HepG2 (cell line): ENCODE measurements at regions not wholly inside any gene's neighbourhood (a gene's known extent, or its start where the extent isn't known, plus 50 kb on each side); places are given as distances from the start of the nearest gene placed in this dataset.

Experiments
- ATAC-seq: fragments of 200-7000 bp; cut with Tn5 transposase; 3 replicates; pipeline ENCODE4 v1.9.1; 2020; ENCODE audit warnings: mild to moderate bottlenecking, moderate library complexity
- BruUV-seq: library from RNA; stranded (reverse); fragments of 400-500 nt; replicated peaks from 2 replicates; lab custom pipeline; 2021; lab: Mats Ljungman, UMichigan
- CTCF ChIA-PET: fragments of 300-600 bp; formaldehyde crosslinking; extraction: SDS; loops from one replicate; lab custom pipeline; 2021; ENCODE audit warnings: low total read pairs, inconsistent platforms, low intra/inter-chr PET ratio; lab: Yijun Ruan, JAX
- POLR2A ChIA-PET: fragments of 350-600 bp; sonication (Branson Sonifier 250); formaldehyde crosslinking; loops from one replicate; lab custom pipeline; 2020; ENCODE audit warnings: antibody characterized with exemption, inconsistent platforms; lab: Yijun Ruan, JAX
- DNase-seq: peaks from one replicate; pipeline ENCODE4 v3.0.0-alpha.2; 2015; ENCODE audit warnings: low spot score
- FAIRE-seq: peaks from 3 replicates; lab custom pipeline; 2011; peaks lifted over from hg19 to GRCh38; lab: Jason Lieb, UNC
- H2AFZ ChIP-seq: one replicate; pipeline ENCODE4 v1.6.1; 2011; ENCODE audit warnings: low read length, inconsistent platforms
- H3K27ac ChIP-seq: fragments of 300-600 bp; 3 replicates; pipeline ENCODE4 v1.8.0; 2011; ENCODE audit warnings: mixed run types, mild to moderate bottlenecking, mixed read lengths, low read length, inconsistent platforms; ENCODE audit not compliant: insufficient read depth; ENCODE audit errors: extremely low read length
- H3K27me3 ChIP-seq, 2 experiments: fragments of 200-600 bp in 1 of 2; 2 replicates in 1 of 2; 3 replicates in 1 of 2; pipeline versions ENCODE4 v1.6.0 to v1.8.0; 2011; ENCODE audit warnings: low read length in 2 of 2, mild to moderate bottlenecking in 2 of 2, moderate library complexity in 2 of 2, inconsistent platforms in 1 of 2; ENCODE audit not compliant: insufficient read depth in 2 of 2, control insufficient read depth in 1 of 2
- H3K36me3 ChIP-seq, 2 experiments: fragments of 200-600 bp in 1 of 2; replicated peaks in 1 of 2; 2 replicates in 1 of 2; 3 replicates in 1 of 2; pipeline versions ENCODE4 v1.5.1 to v1.8.0; 2011; ENCODE audit warnings: low read length in 2 of 2, inconsistent platforms in 1 of 2; ENCODE audit not compliant: insufficient read depth in 2 of 2, control insufficient read depth in 1 of 2
- H3K4me1 ChIP-seq: 2 replicates; pipeline ENCODE4 v1.5.1; 2012; ENCODE audit warnings: low read length, inconsistent platforms; ENCODE audit not compliant: insufficient read depth
- H3K4me2 ChIP-seq: 2 replicates; pipeline ENCODE4 v1.6.0; 2011; ENCODE audit warnings: low read depth, low read length, inconsistent platforms
- H3K4me3 ChIP-seq, 3 experiments: fragments of 200-600 bp in 1 of 3; sonication (generic), shearing (Covaris generic) in 1 of 3; replicated peaks in 1 of 3; 2 replicates each; pipeline ENCODE4 v1.5.1; 2011 to 2016; ENCODE audit warnings: low read length in 3 of 3, inconsistent platforms in 2 of 3, low read depth in 2 of 3, mild to moderate bottlenecking in 2 of 3, control low read depth in 1 of 3, mixed read lengths in 1 of 3; ENCODE audit not compliant: insufficient read depth in 1 of 3
- H3K79me2 ChIP-seq: one replicate; pipeline ENCODE4 v1.6.1; 2011; ENCODE audit warnings: low read length, inconsistent platforms; ENCODE audit not compliant: insufficient read depth
- H3K9ac ChIP-seq: 2 replicates; pipeline ENCODE4 v1.6.0; 2011; ENCODE audit warnings: mild to moderate bottlenecking, low read depth, low read length, inconsistent platforms; ENCODE audit not compliant: insufficient read depth
- H3K9me3 ChIP-seq: 2 replicates; pipeline ENCODE4 v1.5.1; 2012; ENCODE audit warnings: mild to moderate bottlenecking, low read length
- H4K20me1 ChIP-seq: 2 replicates; pipeline ENCODE4 v1.6.0; 2011; ENCODE audit warnings: inconsistent platforms, mild to moderate bottlenecking, low read length, moderate library complexity; ENCODE audit not compliant: insufficient read depth
- CCAR2 ChIP-seq: fragments of 200-400 bp; formaldehyde crosslinking; optimal IDR thresholded peaks from 2 replicates; pipeline ENCODE3; 2018; ENCODE audit warnings: low read depth, mild to moderate bottlenecking, low read length, moderate library complexity
- CHD2 ChIP-seq: IDR thresholded peaks from 2 replicates; pipeline ENCODE4 v1.6.1; 2011; ENCODE audit warnings: low read depth, low read length, improper control_type of control experiment
- ELK4 ChIP-seq: sonication (generic); formaldehyde crosslinking; IDR thresholded peaks from 2 replicates; pipeline ENCODE4 v1.9.0; 2021; ENCODE audit warnings: missing genetic modification reagents, borderline replicate concordance
- HIVEP1 ChIP-seq: sonication (generic); formaldehyde crosslinking; IDR thresholded peaks from 2 replicates; pipeline ENCODE4 v1.4.0; 2020; ENCODE audit warnings: mild to moderate bottlenecking, missing genetic modification reagents
- ISX ChIP-seq: sonication (generic); formaldehyde crosslinking; conservative IDR thresholded peaks from 2 replicates; pipeline ENCODE4 v1.5.0; 2020; ENCODE audit warnings: missing genetic modification reagents
- MTA1 ChIP-seq: sonication (generic); formaldehyde crosslinking; IDR thresholded peaks from 2 replicates; pipeline ENCODE4 v1.4.0; 2020; ENCODE audit warnings: missing genetic modification reagents, mild to moderate bottlenecking, borderline replicate concordance
- NFKB2 ChIP-seq: sonication (generic); formaldehyde crosslinking; IDR thresholded peaks from 2 replicates; pipeline ENCODE4 v1.4.0; 2020; ENCODE audit warnings: missing genetic modification reagents, borderline replicate concordance
- NR0B2 ChIP-seq: sonication (generic); formaldehyde crosslinking; IDR thresholded peaks from 2 replicates; pipeline ENCODE4 v1.4.0; 2020; ENCODE audit warnings: mild to moderate bottlenecking, missing genetic modification reagents
- SIX4 ChIP-seq: sonication (generic); formaldehyde crosslinking; IDR thresholded peaks from 2 replicates; pipeline ENCODE4 v1.4.0; 2020; ENCODE audit warnings: missing genetic modification reagents
- U2AF2 ChIP-seq: fragments of 200-400 bp; formaldehyde crosslinking; IDR thresholded peaks from 2 replicates; pipeline ENCODE4 v1.6.1; 2017; ENCODE audit warnings: low read depth, mild to moderate bottlenecking, low read length
- ZBTB39 ChIP-seq: sonication (generic); formaldehyde crosslinking; IDR thresholded peaks from 2 replicates; pipeline ENCODE4 v1.5.0; 2020; ENCODE audit warnings: missing genetic modification reagents
- ZFP36 ChIP-seq: fragments of 150-350 bp; IDR thresholded peaks from 2 replicates; pipeline ENCODE4 v1.6.1; 2018; ENCODE audit warnings: borderline replicate concordance, low read length, low read depth; ENCODE audit not compliant: partially characterized antibody
- ZNF354B ChIP-seq: sonication (generic); formaldehyde crosslinking; IDR thresholded peaks from 2 replicates; pipeline ENCODE4 v1.8.0; 2022; ENCODE audit warnings: mild to moderate bottlenecking, missing genetic modification reagents
- ZSCAN22 ChIP-seq: sonication (generic); formaldehyde crosslinking; IDR thresholded peaks from 2 replicates; pipeline ENCODE4 v1.4.0; 2020; ENCODE audit warnings: mild to moderate bottlenecking, missing genetic modification reagents
- WGBS: methylation state at CpG from one replicate; pipeline ENCODE4 v1.1.6; 2017; ENCODE audit warnings: low lambda C conversion rate; 5-methylcytosine and 5-hydroxymethylcytosine counted together
- in situ Hi-C: cut with HindIII; loops from 2 replicates; pipeline ENCODE4 v1.10.0; 2017; ENCODE audit warnings: low pct_unique_long_range_greater_than_20kb; ENCODE audit not compliant: extremely low pct_ligation_motif_present
- intact Hi-C: fragments of 100-400 bp; cut with micrococcal nuclease; formaldehyde crosslinking; loops from one replicate; pipeline ENCODE4 v1.10.0; 2022; ENCODE audit not compliant: unreplicated experiment
- TF ChIP-seq, protein P1 (sequence below), 2 experiments: sonication (generic) in 1 of 2; formaldehyde crosslinking in 1 of 2; IDR thresholded peaks; 2 replicates each; pipeline versions ENCODE4 v1.5.1 to v1.6.1; 2011 to 2020; ENCODE audit warnings: borderline replicate concordance in 1 of 2, low read depth in 1 of 2, low read length in 1 of 2, mild to moderate bottlenecking in 1 of 2, missing genetic modification reagents in 1 of 2, moderate library complexity in 1 of 2
- TF ChIP-seq, protein P2 (sequence below): IDR thresholded peaks from 2 replicates; pipeline ENCODE4 v1.6.1; 2016; ENCODE audit warnings: mild to moderate bottlenecking

DNA sequence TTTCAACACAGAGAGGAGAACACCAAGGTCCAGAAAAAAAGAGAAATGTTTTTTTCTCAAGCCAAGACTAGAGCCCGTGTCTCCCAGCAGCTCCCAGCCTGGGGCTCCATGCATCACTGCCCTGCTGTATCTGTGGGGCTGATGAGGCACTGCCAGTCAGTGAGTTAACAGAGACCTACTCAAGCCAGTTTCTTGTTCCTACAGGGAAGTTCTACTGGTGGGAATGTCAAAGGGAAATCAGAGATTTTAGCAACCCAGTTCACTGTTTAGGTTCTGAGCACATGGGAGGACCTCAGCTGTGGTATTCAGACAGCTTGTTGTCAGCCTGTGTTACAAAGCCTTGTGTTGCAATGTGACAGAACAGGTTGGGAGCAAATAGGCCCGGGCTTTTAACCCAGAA lies 234.3 kb downstream of the TLE3 start:
- no peak for TF ChIP-seq CHD2
- TF ChIP-seq ZBTB39 (CRISPR knock-in tag), result no peak
- TF ChIP-seq, protein P1, sequence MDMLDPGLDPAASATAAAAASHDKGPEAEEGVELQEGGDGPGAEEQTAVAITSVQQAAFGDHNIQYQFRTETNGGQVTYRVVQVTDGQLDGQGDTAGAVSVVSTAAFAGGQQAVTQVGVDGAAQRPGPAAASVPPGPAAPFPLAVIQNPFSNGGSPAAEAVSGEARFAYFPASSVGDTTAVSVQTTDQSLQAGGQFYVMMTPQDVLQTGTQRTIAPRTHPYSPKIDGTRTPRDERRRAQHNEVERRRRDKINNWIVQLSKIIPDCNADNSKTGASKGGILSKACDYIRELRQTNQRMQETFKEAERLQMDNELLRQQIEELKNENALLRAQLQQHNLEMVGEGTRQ (IDR thresholded peaks at IDR 0.05; ENCODE audit: low read depth, low read length), result no peak
- TF ChIP-seq, protein P1 (CRISPR knock-in tag; IDR thresholded peaks at IDR 0.05; ENCODE audit: borderline replicate concordance), result no peak
- TF ChIP-seq U2AF2, result no peak
- TF ChIP-seq HIVEP1 (CRISPR knock-in tag), result no peak
- TF ChIP-seq ZFP36, result no peak
- no peak for TF ChIP-seq NFKB2
- TF ChIP-seq ZNF354B (CRISPR knock-in tag), result no peak
- TF ChIP-seq ZSCAN22 (CRISPR knock-in tag), result no peak
- no peak for TF ChIP-seq ISX (CRISPR knock-in tag)
- TF ChIP-seq CCAR2, result no peak
- TF ChIP-seq NR0B2 (CRISPR knock-in tag), result no peak
- TF ChIP-seq ELK4, result no peak
- TF ChIP-seq SIX4 (CRISPR knock-in tag), result no peak
- TF ChIP-seq, protein P2, sequence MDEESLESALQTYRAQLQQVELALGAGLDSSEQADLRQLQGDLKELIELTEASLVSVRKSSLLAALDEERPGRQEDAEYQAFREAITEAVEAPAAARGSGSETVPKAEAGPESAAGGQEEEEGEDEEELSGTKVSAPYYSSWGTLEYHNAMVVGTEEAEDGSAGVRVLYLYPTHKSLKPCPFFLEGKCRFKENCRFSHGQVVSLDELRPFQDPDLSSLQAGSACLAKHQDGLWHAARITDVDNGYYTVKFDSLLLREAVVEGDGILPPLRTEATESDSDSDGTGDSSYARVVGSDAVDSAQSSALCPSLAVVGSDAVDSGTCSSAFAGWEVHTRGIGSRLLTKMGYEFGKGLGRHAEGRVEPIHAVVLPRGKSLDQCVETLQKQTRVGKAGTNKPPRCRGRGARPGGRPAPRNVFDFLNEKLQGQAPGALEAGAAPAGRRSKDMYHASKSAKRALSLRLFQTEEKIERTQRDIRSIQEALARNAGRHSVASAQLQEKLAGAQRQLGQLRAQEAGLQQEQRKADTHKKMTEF (CRISPR knock-in tag), result no peak
- TF ChIP-seq MTA1, result no peak

More for the DNA sequence above, 234.3 kb downstream of the TLE3 start:
- no TSS peak for BruUV-seq
- intact Hi-C loops (no loop called here), in situ Hi-C loops (no loop called here)
- H3K27ac ChIP-seq, result no peak overlapping the region
- ATAC-seq (no peak), FAIRE-seq (no peak), DNase-seq (no peak)
- no peak overlapping the region for H3K4me2 ChIP-seq
- ChIA-PET CTCF (no interaction called here), POLR2A (no interaction called here)
- no peaks in the 10 kb centered on the region for H3K9me3 ChIP-seq
- H3K79me2 ChIP-seq, result no peaks in the 10 kb centered on the region
- H2AFZ ChIP-seq, result no peak overlapping the region
- no peaks in the 10 kb centered on the region for H3K4me1 ChIP-seq
- peaks cover 2 to 14% of the 10 kb centered on the region in 2 experiments; a peak in 3 of 5 replicates for H3K27me3 ChIP-seq
- no CpG with 5 or more reads among the region's 2 CpGs for WGBS
- no peaks in the 10 kb centered on the region for H4K20me1 ChIP-seq
- H3K36me3 ChIP-seq, result no peaks in the 10 kb centered on the region
- H3K9ac ChIP-seq, result no peak overlapping the region
- no peak overlapping the region for H3K4me3 ChIP-seq
